WERI-Rb-1 (cell line): ENCODE measurements at regions not wholly inside any gene's neighbourhood (a gene's known extent, or its start where the extent isn't known, plus 50 kb on each side); places are given as distances from the start of the nearest gene placed in this dataset.

Experiments
- DNase-seq: peaks from one replicate; pipeline ENCODE4 v3.0.0-alpha.2; 2020
- H3K27ac ChIP-seq: fragments of 250-450 bp; sonication (Bioruptor Pico); 2 replicates; pipeline ENCODE4 v1.5.1; 2020; ENCODE audit warnings: mild to moderate bottlenecking, moderate library complexity
- H3K27me3 ChIP-seq: fragments of 250-450 bp; sonication (Bioruptor Pico); 2 replicates; pipeline ENCODE4 v1.5.1; 2021; ENCODE audit warnings: mild to moderate bottlenecking, low read depth, moderate library complexity; ENCODE audit not compliant: insufficient read depth, severe bottlenecking
- H3K36me3 ChIP-seq: fragments of 250-450 bp; sonication (Bioruptor Pico); 2 replicates; pipeline ENCODE4 v1.5.1; 2020; ENCODE audit warnings: mild to moderate bottlenecking, moderate library complexity
- H3K4me3 ChIP-seq: 2 replicates; pipeline ENCODE4 v1.5.1; 2011; ENCODE audit warnings: low read depth, mild to moderate bottlenecking, control low read depth, low read length
- H3K9me3 ChIP-seq: fragments of 250-450 bp; sonication (Bioruptor Pico); 2 replicates; pipeline ENCODE4 v1.5.1; 2021; ENCODE audit warnings: mild to moderate bottlenecking, moderate library complexity; ENCODE audit not compliant: severe bottlenecking
- TF ChIP-seq, protein P1 (sequence below): IDR thresholded peaks from 2 replicates; pipeline ENCODE4 v1.5.1; 2011; ENCODE audit warnings: low read depth, mild to moderate bottlenecking, control low read depth, inconsistent platforms, low read length

DNA sequence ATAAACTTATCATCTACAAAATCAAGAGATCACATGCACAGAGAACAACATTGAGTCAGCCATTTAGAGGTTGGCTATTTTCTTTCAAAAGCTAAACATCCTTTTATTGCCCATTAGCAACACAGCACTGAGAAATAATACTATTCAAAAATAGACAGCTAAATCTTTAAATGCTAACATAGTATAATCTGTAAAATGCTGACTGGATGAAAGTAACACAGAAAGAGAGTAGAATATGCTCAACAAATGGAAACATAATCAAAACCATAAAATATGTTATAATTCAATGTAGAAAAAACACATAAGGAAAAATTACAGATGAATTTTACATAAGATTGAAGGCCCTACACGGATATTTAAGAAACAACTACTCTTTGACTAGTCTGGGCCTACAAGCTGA, 56.5 kb upstream of the COL3A1 start:
- Histone ChIP-seq H3K27ac (no peak overlapping the region), H3K36me3 (no peaks in the 10 kb centered on the region), H3K4me3 (no peak overlapping the region), H3K27me3 (no peaks in the 10 kb centered on the region), H3K9me3 (no peaks in the 10 kb centered on the region)
- TF ChIP-seq, protein P1, sequence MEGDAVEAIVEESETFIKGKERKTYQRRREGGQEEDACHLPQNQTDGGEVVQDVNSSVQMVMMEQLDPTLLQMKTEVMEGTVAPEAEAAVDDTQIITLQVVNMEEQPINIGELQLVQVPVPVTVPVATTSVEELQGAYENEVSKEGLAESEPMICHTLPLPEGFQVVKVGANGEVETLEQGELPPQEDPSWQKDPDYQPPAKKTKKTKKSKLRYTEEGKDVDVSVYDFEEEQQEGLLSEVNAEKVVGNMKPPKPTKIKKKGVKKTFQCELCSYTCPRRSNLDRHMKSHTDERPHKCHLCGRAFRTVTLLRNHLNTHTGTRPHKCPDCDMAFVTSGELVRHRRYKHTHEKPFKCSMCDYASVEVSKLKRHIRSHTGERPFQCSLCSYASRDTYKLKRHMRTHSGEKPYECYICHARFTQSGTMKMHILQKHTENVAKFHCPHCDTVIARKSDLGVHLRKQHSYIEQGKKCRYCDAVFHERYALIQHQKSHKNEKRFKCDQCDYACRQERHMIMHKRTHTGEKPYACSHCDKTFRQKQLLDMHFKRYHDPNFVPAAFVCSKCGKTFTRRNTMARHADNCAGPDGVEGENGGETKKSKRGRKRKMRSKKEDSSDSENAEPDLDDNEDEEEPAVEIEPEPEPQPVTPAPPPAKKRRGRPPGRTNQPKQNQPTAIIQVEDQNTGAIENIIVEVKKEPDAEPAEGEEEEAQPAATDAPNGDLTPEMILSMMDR, result no peak
- no peak for DNase-seq

DNA sequence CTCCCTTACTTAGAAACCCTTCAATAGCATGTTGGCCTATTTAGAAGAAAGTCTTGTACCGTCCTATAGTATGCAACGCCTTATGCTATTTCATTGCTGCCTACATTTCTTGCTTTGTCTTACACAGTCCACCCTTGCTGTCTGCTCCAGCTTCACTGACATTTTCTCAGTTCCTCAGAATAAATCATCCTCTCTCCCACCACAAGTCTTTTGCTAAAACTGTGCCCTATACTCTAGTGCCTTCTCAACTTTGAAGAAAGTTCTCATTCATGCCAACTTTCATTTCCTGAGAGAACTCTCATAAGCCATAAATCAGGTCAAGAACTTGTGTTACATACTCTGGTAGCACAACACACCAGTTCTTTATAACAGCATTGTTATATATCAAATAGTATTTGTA, 54.3 kb upstream of the COL3A1 start:
- TF ChIP-seq, protein P1, result no peak
- H3K27me3 ChIP-seq, result no peaks in the 10 kb centered on the region
- H3K27ac ChIP-seq, result no peak overlapping the region
- no peaks in the 10 kb centered on the region for H3K9me3 ChIP-seq
- no peaks in the 10 kb centered on the region for H3K36me3 ChIP-seq
- DNase-seq, result no peak
- H3K4me3 ChIP-seq, result no peak overlapping the region

DNA sequence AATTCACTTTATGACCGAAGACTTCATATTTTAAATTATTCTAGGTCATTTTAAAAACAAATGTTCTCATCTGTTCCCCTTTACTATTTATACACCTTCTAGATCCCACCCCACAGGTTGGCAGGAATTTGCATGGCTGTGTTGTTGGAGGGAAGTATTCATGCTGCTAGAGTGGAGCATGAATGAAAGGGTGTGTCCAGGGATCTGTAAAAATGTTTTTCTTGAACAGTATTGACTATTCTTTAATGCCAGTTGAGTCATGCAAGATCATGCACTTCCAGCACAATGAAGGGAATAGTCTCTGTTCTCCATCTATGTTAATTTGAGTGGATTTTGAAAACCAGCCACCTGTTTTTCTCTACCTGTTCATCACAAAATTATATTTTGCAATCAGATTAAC, 52.0 kb upstream of the COL3A1 start:
- no peak overlapping the region for H3K4me3 ChIP-seq
- no peak for DNase-seq
- no peaks in the 10 kb centered on the region for H3K36me3 ChIP-seq

More for the DNA sequence above, 52.0 kb upstream of the COL3A1 start:
- Histone ChIP-seq H3K27ac (no peak overlapping the region), H3K27me3 (no peaks in the 10 kb centered on the region), H3K9me3 (no peaks in the 10 kb centered on the region)
- TF ChIP-seq, protein P1, result no peak
